ENCODE measurements at regions not wholly inside any gene's neighbourhood (a gene's known extent, or its start where the extent isn't known, plus 50 kb on each side); places are given as distances from the start of the nearest gene placed in this dataset.
"Not testable (repeated sequence)": the region's sequence is repeated elsewhere in the genome, so short reads cannot be mapped to it uniquely, and the experiment has no call there.

DNA sequence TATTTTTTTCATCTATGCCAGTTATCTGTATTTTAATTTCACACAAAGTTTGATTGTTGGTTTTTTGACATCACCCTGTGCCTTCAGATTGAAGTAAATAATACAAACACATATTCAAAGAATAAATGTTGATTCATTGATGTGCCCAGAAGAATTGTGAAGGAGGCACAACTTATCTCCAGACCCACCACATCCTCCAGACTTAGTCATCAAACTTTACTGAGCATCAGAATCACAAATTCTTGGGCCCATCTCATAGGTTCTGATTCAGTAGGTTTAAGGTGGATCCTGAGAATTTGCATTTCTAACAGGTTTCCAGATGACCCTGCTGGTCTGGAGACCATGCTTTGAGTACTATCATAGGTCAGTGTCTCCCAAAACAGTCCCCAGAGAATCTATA lies 82.8 kb upstream of the PIK3C3 start:
- Histone ChIP-seq H2AFZ (ENCODE audit: low read length) (no peak overlapping the region), H3K9me3 (ENCODE audit: low read length) (no peaks in the 10 kb centered on the region), H3K4me2 (ENCODE audit: low read depth, low read length, poor library complexity, severe bottlenecking) (no peak overlapping the region), H3K4me1 (ENCODE audit: low read length) (no peaks in the 10 kb centered on the region), H3K9ac (ENCODE audit: low read length) (no peak overlapping the region), H3K4me3 (ENCODE audit: low read length) (no peak overlapping the region), H4K20me1 (ENCODE audit: insufficient read depth, low read depth, low read length) (no peaks in the 10 kb centered on the region), H3K79me2 (ENCODE audit: low read length) (no peaks in the 10 kb centered on the region), H3K27ac (ENCODE audit: low read length) (no peak overlapping the region), H3K36me3 (ENCODE audit: insufficient read depth, low read length) (no peaks in the 10 kb centered on the region), H3K9me2 (replicated peaks; ENCODE audit: insufficient read depth, low read length) (no peaks in the 10 kb centered on the region), H3K27me3 (ENCODE audit: low read length) (no peaks in the 10 kb centered on the region)
- no peak for DNase-seq

GRCh38 chr18:41871229-41872000 lies 83.6 kb upstream of the PIK3C3 start:
- no peak overlapping the region for H3K9ac ChIP-seq (ENCODE audit: low read length)
- H3K27ac ChIP-seq (ENCODE audit: low read length) = no peak overlapping the region
- H4K20me1 ChIP-seq (ENCODE audit: insufficient read depth, low read depth, low read length) = no peaks in the 10 kb centered on the region
- no peak for DNase-seq
- H3K9me3 ChIP-seq (ENCODE audit: low read length) = no peaks in the 10 kb centered on the region
- H2AFZ ChIP-seq (ENCODE audit: low read length) = no peak overlapping the region
- H3K36me3 ChIP-seq (ENCODE audit: insufficient read depth, low read length) = no peaks in the 10 kb centered on the region
- H3K9me2 ChIP-seq (replicated peaks; ENCODE audit: insufficient read depth, low read length) = no peaks in the 10 kb centered on the region
- no peak overlapping the region for H3K4me3 ChIP-seq (ENCODE audit: low read length)
- H3K4me1 ChIP-seq (ENCODE audit: low read length) = no peaks in the 10 kb centered on the region
- H3K4me2 ChIP-seq (ENCODE audit: low read depth, low read length, poor library complexity, severe bottlenecking) = no peak overlapping the region
- H3K27me3 ChIP-seq (ENCODE audit: low read length) = no peaks in the 10 kb centered on the region
- no peaks in the 10 kb centered on the region for H3K79me2 ChIP-seq (ENCODE audit: low read length)

GRCh38 chr18:41870817-41871216 lies 84.2 kb upstream of the PIK3C3 start:
- no peak overlapping the region for H2AFZ ChIP-seq (ENCODE audit: low read length)
- H3K79me2 ChIP-seq (ENCODE audit: low read length) = no peaks in the 10 kb centered on the region
- no peaks in the 10 kb centered on the region for H4K20me1 ChIP-seq (ENCODE audit: insufficient read depth, low read depth, low read length)
- no peak overlapping the region for H3K4me3 ChIP-seq (ENCODE audit: low read length)
- no peaks in the 10 kb centered on the region for H3K27me3 ChIP-seq (ENCODE audit: low read length)
- no peaks in the 10 kb centered on the region for H3K4me1 ChIP-seq (ENCODE audit: low read length)
- H3K36me3 ChIP-seq (ENCODE audit: insufficient read depth, low read length) = no peaks in the 10 kb centered on the region
- no peak for DNase-seq
- H3K4me2 ChIP-seq (ENCODE audit: low read depth, low read length, poor library complexity, severe bottlenecking) = no peak overlapping the region
- H3K9ac ChIP-seq (ENCODE audit: low read length) = no peak overlapping the region
- no peaks in the 10 kb centered on the region for H3K9me2 ChIP-seq (replicated peaks; ENCODE audit: insufficient read depth, low read length)
- H3K9me3 ChIP-seq (ENCODE audit: low read length) = no peaks in the 10 kb centered on the region
- H3K27ac ChIP-seq (ENCODE audit: low read length) = no peak overlapping the region

DNA sequence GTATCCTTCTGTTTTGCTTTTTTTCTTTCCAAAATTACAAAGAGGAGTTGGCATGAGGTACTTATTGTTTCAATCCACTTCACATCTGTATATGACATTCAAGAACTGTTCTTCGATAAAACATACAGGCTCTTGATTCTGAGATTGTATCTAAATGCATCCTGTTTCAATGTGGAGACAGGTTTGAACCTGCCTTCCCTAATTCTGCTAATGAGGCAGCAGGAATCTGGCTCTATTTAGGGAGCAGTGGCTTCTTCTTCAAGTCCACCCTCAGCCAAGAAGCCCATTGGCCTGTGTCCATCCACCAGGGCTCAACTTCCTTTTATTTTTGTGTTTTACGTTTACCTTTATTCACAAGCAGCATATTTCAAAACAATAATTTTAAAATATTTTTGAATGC lies 84.8 kb upstream of the PIK3C3 start:
- H3K79me2 ChIP-seq (ENCODE audit: low read length) = no peaks in the 10 kb centered on the region
- H3K9ac ChIP-seq (ENCODE audit: low read length) = no peak overlapping the region
- no peaks in the 10 kb centered on the region for H3K27me3 ChIP-seq (ENCODE audit: low read length)
- no peak for DNase-seq
- no peak overlapping the region for H3K4me2 ChIP-seq (ENCODE audit: low read depth, low read length, poor library complexity, severe bottlenecking)
- H3K4me1 ChIP-seq (ENCODE audit: low read length) = no peaks in the 10 kb centered on the region
- no peak overlapping the region for H2AFZ ChIP-seq (ENCODE audit: low read length)
- H3K4me3 ChIP-seq (ENCODE audit: low read length) = no peak overlapping the region
- H3K9me3 ChIP-seq (ENCODE audit: low read length) = no peaks in the 10 kb centered on the region
- H3K9me2 ChIP-seq (replicated peaks; ENCODE audit: insufficient read depth, low read length) = no peaks in the 10 kb centered on the region
- H3K36me3 ChIP-seq (ENCODE audit: insufficient read depth, low read length) = no peaks in the 10 kb centered on the region
- H4K20me1 ChIP-seq (ENCODE audit: insufficient read depth, low read depth, low read length) = no peaks in the 10 kb centered on the region
- no peak overlapping the region for H3K27ac ChIP-seq (ENCODE audit: low read length)

GRCh38 chr18:41865796-41866195 lies 89.2 kb upstream of the PIK3C3 start:
- not testable (repeated sequence) for H3K9ac ChIP-seq (ENCODE audit: low read length); H3K79me2 ChIP-seq (ENCODE audit: low read length); H3K27me3 ChIP-seq (ENCODE audit: low read length); H3K9me2 ChIP-seq (replicated peaks; ENCODE audit: insufficient read depth, low read length); H3K27ac ChIP-seq (ENCODE audit: low read length); H2AFZ ChIP-seq (ENCODE audit: low read length); DNase-seq; H3K4me2 ChIP-seq (ENCODE audit: low read depth, low read length, poor library complexity, severe bottlenecking); H3K9me3 ChIP-seq (ENCODE audit: low read length); H3K4me3 ChIP-seq (ENCODE audit: low read length); H3K4me1 ChIP-seq (ENCODE audit: low read length); H3K36me3 ChIP-seq (ENCODE audit: insufficient read depth, low read length); H4K20me1 ChIP-seq (ENCODE audit: insufficient read depth, low read depth, low read length)

GRCh38 chr18:41864216-41864615 lies 90.8 kb upstream of the PIK3C3 start:
- H2AFZ ChIP-seq (ENCODE audit: low read length) = no peak overlapping the region
- H3K9me2 ChIP-seq (replicated peaks; ENCODE audit: insufficient read depth, low read length) = no peaks in the 10 kb centered on the region
- no peak overlapping the region for H3K9ac ChIP-seq (ENCODE audit: low read length)
- no peaks in the 10 kb centered on the region for H3K4me1 ChIP-seq (ENCODE audit: low read length)
- no peaks in the 10 kb centered on the region for H3K79me2 ChIP-seq (ENCODE audit: low read length)
- DNase-seq = no peak
- peaks cover 3% of the 10 kb centered on the region; the same call in 1 of the 2 replicates for H3K27me3 ChIP-seq (ENCODE audit: low read length)
- H3K4me3 ChIP-seq (ENCODE audit: low read length) = no peak overlapping the region
- H3K4me2 ChIP-seq (ENCODE audit: low read depth, low read length, poor library complexity, severe bottlenecking) = no peak overlapping the region
- no peaks in the 10 kb centered on the region for H4K20me1 ChIP-seq (ENCODE audit: insufficient read depth, low read depth, low read length)
- H3K9me3 ChIP-seq (ENCODE audit: low read length) = no peaks in the 10 kb centered on the region
- H3K36me3 ChIP-seq (ENCODE audit: insufficient read depth, low read length) = no peaks in the 10 kb centered on the region
- H3K27ac ChIP-seq (ENCODE audit: low read length) = no peak overlapping the region

GRCh38 chr18:41862921-41863320 lies 92.1 kb upstream of the PIK3C3 start:
- Histone ChIP-seq H3K79me2 (ENCODE audit: low read length) (no peaks in the 10 kb centered on the region), H3K4me2 (ENCODE audit: low read depth, low read length, poor library complexity, severe bottlenecking) (no peak overlapping the region), H3K27ac (ENCODE audit: low read length) (no peak overlapping the region), H3K36me3 (ENCODE audit: insufficient read depth, low read length) (no peaks in the 10 kb centered on the region), H2AFZ (ENCODE audit: low read length) (no peak overlapping the region), H3K9me3 (ENCODE audit: low read length) (no peaks in the 10 kb centered on the region), H3K4me1 (ENCODE audit: low read length) (no peaks in the 10 kb centered on the region), H4K20me1 (ENCODE audit: insufficient read depth, low read depth, low read length) (no peaks in the 10 kb centered on the region), H3K4me3 (ENCODE audit: low read length) (no peak overlapping the region), H3K9ac (ENCODE audit: low read length) (no peak overlapping the region), H3K9me2 (replicated peaks; ENCODE audit: insufficient read depth, low read length) (no peaks in the 10 kb centered on the region), H3K27me3 (ENCODE audit: low read length) (peaks cover 3% of the 10 kb centered on the region; the same call in 1 of the 2 replicates)
- DNase-seq = no peak

DNA sequence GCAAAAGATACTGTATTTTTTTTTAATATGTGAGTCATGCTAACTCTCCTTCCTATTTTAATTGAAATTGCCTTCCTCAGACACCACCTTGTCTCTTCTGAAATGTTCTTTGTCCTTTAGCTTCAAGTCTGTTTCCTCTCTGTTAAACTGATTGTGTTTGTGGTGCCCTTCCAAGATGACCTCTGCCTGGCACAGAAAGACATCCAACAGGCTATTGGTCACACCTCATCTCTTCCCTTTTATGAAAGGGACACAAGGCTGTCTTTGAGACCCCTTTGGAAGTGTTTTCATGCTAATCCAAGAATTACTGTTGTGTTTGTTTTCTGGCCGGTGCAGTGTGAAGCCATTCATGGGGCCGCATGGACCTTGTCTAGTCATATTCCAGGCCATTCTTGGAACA lies 94.0 kb upstream of the PIK3C3 start:
- Histone ChIP-seq H2AFZ (ENCODE audit: low read length) (no peak overlapping the region), H3K9me2 (replicated peaks; ENCODE audit: insufficient read depth, low read length) (no peaks in the 10 kb centered on the region), H3K9me3 (ENCODE audit: low read length) (no peaks in the 10 kb centered on the region), H4K20me1 (ENCODE audit: insufficient read depth, low read depth, low read length) (no peaks in the 10 kb centered on the region), H3K4me3 (ENCODE audit: low read length) (no peak overlapping the region), H3K4me1 (ENCODE audit: low read length) (no peaks in the 10 kb centered on the region), H3K36me3 (ENCODE audit: insufficient read depth, low read length) (no peaks in the 10 kb centered on the region), H3K27me3 (ENCODE audit: low read length) (peaks cover 3% of the 10 kb centered on the region; the same call in 1 of the 2 replicates), H3K4me2 (ENCODE audit: low read depth, low read length, poor library complexity, severe bottlenecking) (no peak overlapping the region), H3K27ac (ENCODE audit: low read length) (no peak overlapping the region), H3K79me2 (ENCODE audit: low read length) (no peaks in the 10 kb centered on the region), H3K9ac (ENCODE audit: low read length) (no peak overlapping the region)
- no peak for DNase-seq

Measured in Karpas-422 (cell line).